ENCODE measurements at regions not wholly inside any gene's neighbourhood (a gene's known extent, or its start where the extent isn't known, plus 50 kb on each side); places are given as distances from the start of the nearest gene placed in this dataset.
A peak's percentile ranks its signal among the peaks of the same experiment; 100 is the strongest.

DNA sequence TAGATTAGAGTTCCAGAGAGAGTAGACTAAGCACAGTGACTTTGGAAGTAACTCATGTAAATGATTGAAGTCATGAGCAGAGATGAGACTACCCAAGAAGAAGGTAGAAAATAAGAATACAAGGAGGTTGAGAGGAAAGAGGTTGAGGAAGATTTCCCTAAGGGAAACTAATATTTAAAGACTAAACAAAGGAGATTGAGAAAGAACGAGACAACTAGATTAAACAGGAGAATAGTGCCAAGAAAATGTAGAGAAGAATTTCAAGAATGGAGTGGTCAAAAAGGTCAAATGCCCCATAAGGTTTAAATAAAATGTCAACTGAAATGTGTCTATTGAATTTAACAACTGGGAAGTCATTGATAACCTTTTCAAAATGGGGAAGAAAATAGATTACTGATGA, 59.0 kb downstream of the RPS29 start:
- DNase-seq, result no peak

- DNase-seq, result no peak
Observed at GRCh38 chr14:49526101-49526500, 60.1 kb downstream of the RPS29 start.

DNA sequence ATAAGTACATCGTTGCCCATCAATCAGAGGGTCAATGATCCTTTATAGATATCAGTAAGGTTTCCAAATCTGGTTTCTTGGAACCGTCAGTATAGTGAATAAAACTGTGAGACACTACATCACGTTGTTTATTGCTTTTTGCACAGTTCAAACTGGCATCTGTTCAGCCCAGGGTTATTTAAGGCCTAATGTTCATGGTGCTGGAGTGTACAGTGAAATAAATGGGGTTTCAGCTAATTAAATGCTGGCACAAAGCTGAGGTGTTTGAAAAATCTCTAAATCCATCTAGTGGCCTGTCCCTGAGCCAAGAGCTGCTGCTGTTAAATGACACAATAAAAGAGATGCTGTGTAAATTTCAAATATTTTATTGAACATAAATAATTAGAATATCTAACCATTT, 69.9 kb downstream of the RPS29 start:
- DNase-seq, result no peak

DNA sequence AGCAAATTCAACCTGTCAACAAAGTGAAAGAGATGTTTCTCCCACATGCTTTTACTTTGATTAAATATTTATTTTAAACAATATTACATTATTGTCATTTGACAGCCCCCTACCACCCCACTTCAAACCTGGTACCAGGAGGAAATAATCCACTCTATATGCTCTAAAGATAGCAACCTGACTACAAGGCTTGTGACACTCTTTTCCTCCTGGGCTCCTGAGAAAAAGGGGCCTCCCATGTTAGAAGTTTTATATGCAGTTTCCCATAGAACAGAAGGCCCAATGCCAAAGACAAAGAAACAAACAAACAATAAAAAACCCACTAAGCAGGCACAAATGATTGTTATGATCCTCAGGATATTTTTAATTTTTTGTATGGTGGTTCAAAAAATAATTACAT, 73.6 kb downstream of the RPS29 start:
- DNase-seq, result no peak

DNA sequence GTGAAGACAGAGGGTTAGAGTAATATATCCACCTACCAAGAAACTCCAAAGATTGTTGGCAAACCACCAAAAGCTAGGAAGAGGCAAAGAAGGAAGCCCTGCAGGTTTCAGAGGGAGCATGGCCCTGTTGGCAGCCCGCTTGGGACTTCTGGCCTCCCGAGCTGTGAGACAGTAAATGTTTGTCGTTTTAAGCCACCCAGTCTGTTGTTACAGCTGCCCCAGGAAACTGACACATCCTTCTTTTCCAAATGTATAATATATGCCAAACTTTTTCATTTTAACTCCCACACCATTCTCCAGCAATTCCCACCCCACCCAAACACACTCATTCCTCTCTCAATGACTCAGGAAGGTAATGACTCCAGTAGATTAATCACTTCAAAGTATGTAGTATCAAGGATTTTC, 74.0 kb downstream of the RPS29 start:
- DNase-seq, result no peak

DNA sequence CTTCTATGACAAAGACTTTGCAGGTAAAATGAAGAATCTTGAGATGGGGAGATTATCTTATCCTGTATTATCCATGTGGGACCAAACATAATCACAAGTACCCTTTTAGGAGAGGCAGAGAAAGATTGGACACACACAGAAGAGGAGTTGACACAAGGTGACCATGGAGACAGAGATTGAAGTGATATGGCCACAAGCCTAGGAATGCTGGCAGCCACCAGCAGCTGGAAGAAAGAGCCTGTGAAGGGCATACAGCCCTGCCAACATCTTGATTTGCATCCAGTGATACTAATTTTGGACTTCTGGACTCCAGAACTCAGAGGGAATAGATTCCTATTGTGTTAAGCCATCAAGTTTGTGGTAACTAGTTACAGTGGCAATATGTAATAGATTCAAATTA, 78.1 kb downstream of the RPS29 start:
- DNase-seq, result no peak

GRCh38 chr14:49506650-49507049, 79.5 kb downstream of the RPS29 start:
- no peak for DNase-seq

GRCh38 chr14:49505041-49505766, 81.0 kb downstream of the RPS29 start:
- no peak for DNase-seq

DNA sequence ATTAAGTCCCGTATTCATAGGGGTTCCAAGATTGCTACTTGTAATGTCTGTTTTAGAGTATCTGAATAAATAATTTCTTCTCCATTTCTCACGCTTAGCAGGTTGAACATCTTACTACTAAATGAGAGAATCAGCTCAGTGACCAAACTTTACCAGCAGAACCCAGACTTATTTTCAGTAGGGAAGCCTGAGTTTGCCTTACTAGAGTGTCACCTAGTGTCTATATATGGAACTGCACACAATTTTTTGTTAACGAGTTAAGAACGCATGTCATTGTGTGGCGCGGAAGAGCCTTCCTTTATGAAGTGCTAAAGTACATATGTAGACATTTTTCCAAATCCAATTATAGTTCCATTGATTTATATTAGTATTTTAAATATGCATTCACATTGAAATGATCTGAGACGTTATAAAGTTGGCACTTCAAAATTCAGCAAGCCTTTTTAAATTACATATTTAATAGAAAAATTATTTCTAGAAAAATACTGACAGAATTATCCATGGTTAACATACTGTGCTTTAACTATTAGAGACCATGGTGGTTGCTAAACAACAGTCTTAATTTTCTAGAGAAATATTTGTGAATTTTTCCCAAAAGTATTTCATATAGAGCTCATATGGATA, 88.3 kb downstream of the RPS29 start:
- DNase-seq, result peak; percentile 63

- DNase-seq, result no peak
Observed at GRCh38 chr14:49497267-49497666, 88.9 kb downstream of the RPS29 start.

GRCh38 chr14:49494836-49495235, 91.3 kb downstream of the RPS29 start:
- no peak for DNase-seq

- DNase-seq, result no peak
Observed at GRCh38 chr14:49493557-49493956, 92.6 kb downstream of the RPS29 start.

- DNase-seq, result no peak
Observed at GRCh38 chr14:49492151-49492550, 94.0 kb downstream of the RPS29 start.

- no peak for DNase-seq
Observed at GRCh38 chr14:49489341-49489740, 96.8 kb downstream of the RPS29 start.

- DNase-seq, result no peak
Observed at GRCh38 chr14:49487238-49487637, 98.9 kb downstream of the RPS29 start.

GRCh38 chr14:49485290-49485689, 100.9 kb downstream of the RPS29 start:
- DNase-seq, result no peak

GRCh38 chr14:49484180-49484579, 102.0 kb downstream of the RPS29 start:
- DNase-seq, result no peak

DNA sequence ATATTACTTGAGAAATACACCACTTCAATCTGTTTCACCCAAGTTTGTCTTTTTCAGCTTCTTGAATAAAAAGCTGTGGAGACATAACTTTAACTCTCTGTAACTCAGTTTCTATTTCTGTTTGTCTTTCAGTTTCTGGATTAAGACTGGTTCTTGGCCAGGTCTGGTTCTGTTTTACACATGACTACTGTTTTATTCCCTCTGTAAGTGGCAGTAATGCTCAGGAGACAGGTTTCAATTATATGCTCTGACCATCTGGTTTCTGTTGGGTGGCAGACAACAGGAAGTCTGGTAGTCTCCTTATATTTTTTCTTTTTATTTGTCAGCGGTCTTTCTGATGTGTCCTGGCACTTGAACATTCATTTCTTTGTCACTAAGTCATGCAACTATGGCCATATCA, 102.9 kb downstream of the RPS29 start:
- no peak for DNase-seq

- DNase-seq, result no peak
Observed at GRCh38 chr14:49480979-49481498, 105.1 kb downstream of the RPS29 start.

DNA sequence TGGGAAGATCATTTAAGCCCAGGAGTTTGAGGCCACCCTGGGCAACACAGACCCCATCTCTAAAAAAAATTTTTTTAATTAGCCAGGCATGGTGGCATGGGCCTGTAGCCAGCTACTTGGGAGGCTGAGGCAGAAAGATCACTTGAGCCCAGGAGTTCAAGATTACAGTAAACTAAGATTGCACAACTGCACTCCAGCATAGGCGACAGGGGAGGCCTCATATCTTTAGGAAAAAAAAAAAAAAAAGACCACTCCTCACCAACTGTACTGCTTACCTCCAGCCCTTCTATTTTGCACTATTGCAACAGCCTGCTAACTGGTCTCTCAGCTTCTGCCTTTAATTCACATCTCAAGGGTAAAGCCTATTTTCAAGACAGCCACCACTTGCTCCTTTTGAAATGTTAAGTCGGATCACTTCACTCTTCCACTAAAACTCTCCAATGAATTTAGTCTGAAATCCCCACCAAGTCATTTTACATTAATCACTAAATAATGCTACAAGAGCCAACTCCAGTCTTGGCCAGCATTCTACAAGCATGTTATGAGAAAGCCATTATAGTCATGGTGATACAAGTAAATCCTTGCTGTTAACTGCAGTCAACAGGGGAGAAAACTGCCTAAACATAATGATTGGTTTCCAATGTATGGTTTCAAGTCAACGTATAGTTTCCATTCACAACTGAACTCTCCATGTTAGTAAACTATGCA, 106.0 kb downstream of the RPS29 start:
- DNase-seq, result no peak

DNA sequence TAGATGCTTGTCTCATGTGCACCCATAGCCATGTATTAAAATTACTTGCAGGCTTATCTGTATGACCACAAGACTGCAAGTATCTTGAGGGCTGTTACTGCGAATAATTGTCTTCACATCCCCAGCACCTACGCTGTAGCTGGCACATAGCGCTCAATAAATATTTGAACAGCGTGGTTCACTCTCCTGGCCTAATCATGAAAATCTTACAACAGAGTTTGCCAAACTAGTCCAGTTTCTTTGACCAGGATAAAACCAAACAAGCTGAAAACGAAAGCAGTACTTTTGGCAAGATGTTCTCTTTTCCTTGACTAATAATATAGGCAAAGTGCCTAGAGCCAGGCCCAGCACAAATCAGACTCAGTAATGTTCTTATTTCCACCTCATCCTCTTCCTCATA, 106.7 kb downstream of the RPS29 start:
- DNase-seq, result no peak

DNA sequence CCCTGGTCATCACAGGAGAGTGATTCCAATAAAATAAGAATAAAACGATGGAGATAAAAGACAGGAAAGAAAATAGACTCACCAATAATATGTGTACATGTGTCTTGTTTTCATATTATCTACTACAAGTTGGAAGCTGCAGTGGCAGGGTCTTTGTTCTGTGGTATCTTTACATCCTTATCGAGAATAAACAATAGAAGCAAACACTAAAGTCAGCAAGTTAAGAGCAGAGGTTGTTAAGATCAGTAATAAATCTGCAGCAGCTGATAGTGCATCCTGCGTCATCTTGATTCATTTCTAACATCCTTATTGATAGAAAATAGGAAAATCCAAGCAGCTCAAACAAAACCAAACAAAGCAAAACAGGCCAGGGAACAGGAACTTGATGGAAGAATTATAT, 107.4 kb downstream of the RPS29 start:
- DNase-seq, result no peak

DNA sequence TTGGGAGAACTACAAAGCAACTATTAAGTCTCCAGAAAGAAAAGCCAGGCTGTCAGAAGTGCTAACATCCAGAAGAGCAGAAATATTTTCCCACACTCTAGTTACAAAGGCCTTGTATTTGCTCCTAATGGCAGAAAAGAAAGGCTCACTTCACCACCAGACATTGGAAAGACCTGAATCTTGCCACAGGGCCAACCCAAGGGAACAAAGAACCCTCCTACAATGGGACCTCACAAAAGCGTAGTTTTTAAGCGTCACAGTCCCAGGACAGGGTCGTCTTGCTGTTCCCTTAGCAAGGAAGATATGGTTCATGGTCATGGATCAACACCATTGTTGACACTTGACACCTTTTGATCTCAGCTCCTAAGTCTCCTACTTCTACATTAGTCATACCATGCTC, 119.1 kb downstream of the RPS29 start:
- no peak for DNase-seq

- DNase-seq, result no peak
Observed at GRCh38 chr14:49464885-49465284, 121.3 kb downstream of the RPS29 start.

All from activated CD4-positive, alpha-beta T cell treated with anti-CD3 and anti-CD28 coated beads, Interleukin-2, amount 50 U/mL, for 16 hours (primary cell).